ENCODE measurements at regions not wholly inside any gene's neighbourhood (a gene's known extent, or its start where the extent isn't known, plus 50 kb on each side); places are given as distances from the start of the nearest gene placed in this dataset.

GRCh38 chr12:90298289-90298948 lies 589.8 kb upstream of the ATP2B1 start:
- ATAC-seq (ENCODE audit: insufficient number of reproducible peaks, low FRiP score, low read depth) = no peak
- no peak overlapping the region for H3K4me3 ChIP-seq
- no peaks in the 10 kb centered on the region for H3K36me3 ChIP-seq
- H3K27ac ChIP-seq = no peak overlapping the region
- H3K9me3 ChIP-seq = no peaks in the 10 kb centered on the region
- DNase-seq (ENCODE audit: low spot score) = no peak
- H3K4me1 ChIP-seq (ENCODE audit: control insufficient read depth in 1 of 2, low read depth in 2 of 2) = peaks cover 0 to 6% of the 10 kb centered on the region in 2 donors
- no peaks in the 10 kb centered on the region for H3K27me3 ChIP-seq (replicated peaks; ENCODE audit: insufficient read depth)
- TF ChIP-seq CTCF (IDR thresholded peaks at IDR 0.05) = no peak

DNA sequence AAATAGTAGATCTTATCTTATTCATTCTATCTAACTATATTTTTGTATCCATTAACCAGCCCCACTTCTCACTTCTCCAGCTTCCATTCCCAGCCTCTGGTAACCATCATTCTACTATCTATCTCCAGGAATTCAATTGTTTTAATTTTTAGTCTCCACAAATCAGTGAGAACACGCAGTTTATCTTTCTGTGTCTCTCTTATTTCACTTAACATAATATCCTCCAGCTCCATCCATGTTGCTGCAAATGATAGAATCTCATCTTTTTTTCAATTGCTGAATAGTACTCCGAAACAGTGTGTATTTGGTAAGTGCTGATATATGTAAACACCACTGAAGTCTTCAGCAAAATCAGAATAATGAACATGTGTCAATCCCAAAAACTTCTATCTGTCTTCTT lies 587.2 kb upstream of the ATP2B1 start:
- H3K4me1 ChIP-seq (ENCODE audit: control insufficient read depth in 1 of 2, low read depth in 2 of 2) = peaks cover 0 to 6% of the 10 kb centered on the region in 2 donors

GRCh38 chr12:90292183-90292582 lies 583.5 kb upstream of the ATP2B1 start:
- no peak overlapping the region for H3K4me3 ChIP-seq
- H3K36me3 ChIP-seq = no peaks in the 10 kb centered on the region
- no peak for ATAC-seq (ENCODE audit: insufficient number of reproducible peaks, low FRiP score, low read depth)
- H3K27me3 ChIP-seq (replicated peaks; ENCODE audit: insufficient read depth) = no peaks in the 10 kb centered on the region
- TF ChIP-seq CTCF (IDR thresholded peaks at IDR 0.05) = no peak
- peaks cover 4% of the 10 kb centered on the region for H3K9me3 ChIP-seq
- no peak for DNase-seq (ENCODE audit: low spot score)
- no peak overlapping the region for H3K27ac ChIP-seq
- no peaks in the 10 kb centered on the region for H3K4me1 ChIP-seq (ENCODE audit: control insufficient read depth in 1 of 2, low read depth in 2 of 2)

More for the DNA sequence above, 587.2 kb upstream of the ATP2B1 start:
- Histone ChIP-seq H3K36me3 (no peaks in the 10 kb centered on the region), H3K27me3 (replicated peaks; ENCODE audit: insufficient read depth) (no peaks in the 10 kb centered on the region), H3K27ac (no peak overlapping the region), H3K4me3 (no peak overlapping the region), H3K9me3 (no peaks in the 10 kb centered on the region)
- TF ChIP-seq CTCF (IDR thresholded peaks at IDR 0.05) = no peak
- ATAC-seq (ENCODE audit: insufficient number of reproducible peaks, low FRiP score, low read depth) (no peak), DNase-seq (ENCODE audit: low spot score) (no peak)

DNA sequence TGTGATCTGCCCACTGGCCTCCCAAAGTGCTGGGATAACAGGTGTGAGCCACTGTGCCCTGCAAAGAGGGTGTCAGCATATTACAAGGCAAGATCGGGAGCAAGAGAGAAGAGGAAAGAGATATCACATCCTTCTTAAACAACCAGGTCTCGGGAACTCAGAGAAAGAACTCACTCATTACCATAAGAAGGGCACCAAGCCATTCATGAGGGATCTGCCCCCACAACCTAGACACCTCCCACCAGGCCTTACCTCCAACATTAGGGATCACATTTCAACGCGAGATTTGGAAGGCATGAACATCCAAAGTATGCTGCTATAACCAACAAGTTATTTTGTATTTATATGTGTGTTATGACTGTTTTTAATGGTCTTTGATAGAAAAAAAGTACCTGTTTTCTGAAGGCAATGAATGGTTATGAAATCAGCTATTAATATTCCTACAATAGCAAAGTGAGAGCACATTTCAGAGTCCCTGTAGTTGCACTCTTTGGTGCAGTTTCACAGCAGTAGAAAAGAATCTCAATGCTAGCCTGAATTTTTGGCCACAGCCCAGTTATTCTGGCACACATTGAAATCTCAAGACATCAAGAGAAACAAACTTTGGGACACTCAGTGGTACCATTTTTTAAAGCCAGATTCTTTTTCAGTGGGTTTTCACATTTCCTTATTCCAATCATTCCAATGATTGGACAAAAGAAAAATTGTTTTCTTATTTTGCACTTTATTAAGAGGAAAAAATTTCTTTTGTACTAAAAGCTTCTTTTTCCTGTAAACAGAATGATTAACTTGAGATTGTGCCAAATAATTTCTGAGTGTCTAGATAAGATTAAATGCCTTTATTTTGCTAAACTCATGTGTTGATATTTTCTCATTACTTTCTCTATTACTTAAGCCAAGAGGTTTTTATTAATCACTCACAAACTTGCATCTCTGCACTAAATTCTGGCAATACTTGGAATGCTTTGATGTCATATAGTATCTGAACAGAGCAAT lies 582.6 kb upstream of the ATP2B1 start:
- no peak for TF ChIP-seq CTCF (IDR thresholded peaks at IDR 0.05)
- ATAC-seq (ENCODE audit: insufficient number of reproducible peaks, low FRiP score, low read depth) (no peak), DNase-seq (ENCODE audit: low spot score) (no peak)
- Histone ChIP-seq H3K9me3 (peaks cover 4% of the 10 kb centered on the region), H3K27ac (no peak overlapping the region), H3K27me3 (replicated peaks; ENCODE audit: insufficient read depth) (no peaks in the 10 kb centered on the region), H3K4me3 (no peak overlapping the region), H3K4me1 (ENCODE audit: control insufficient read depth in 1 of 2, low read depth in 2 of 2) (no peaks in the 10 kb centered on the region), H3K36me3 (no peaks in the 10 kb centered on the region)

GRCh38 chr12:90287585-90287984 lies 578.9 kb upstream of the ATP2B1 start:
- TF ChIP-seq CTCF (IDR thresholded peaks at IDR 0.05) = no peak
- Histone ChIP-seq H3K4me3 (no peak overlapping the region), H3K4me1 (ENCODE audit: control insufficient read depth in 1 of 2, low read depth in 2 of 2) (no peaks in the 10 kb centered on the region), H3K27me3 (replicated peaks; ENCODE audit: insufficient read depth) (no peaks in the 10 kb centered on the region), H3K9me3 (peaks cover 4% of the 10 kb centered on the region), H3K36me3 (no peaks in the 10 kb centered on the region), H3K27ac (no peak overlapping the region)
- DNase-seq (ENCODE audit: low spot score) (no peak), ATAC-seq (ENCODE audit: insufficient number of reproducible peaks, low FRiP score, low read depth) (no peak)
